ENCODE measurements at regions not wholly inside any gene's neighbourhood (a gene's known extent, or its start where the extent isn't known, plus 50 kb on each side); places are given as distances from the start of the nearest gene placed in this dataset.

DNA sequence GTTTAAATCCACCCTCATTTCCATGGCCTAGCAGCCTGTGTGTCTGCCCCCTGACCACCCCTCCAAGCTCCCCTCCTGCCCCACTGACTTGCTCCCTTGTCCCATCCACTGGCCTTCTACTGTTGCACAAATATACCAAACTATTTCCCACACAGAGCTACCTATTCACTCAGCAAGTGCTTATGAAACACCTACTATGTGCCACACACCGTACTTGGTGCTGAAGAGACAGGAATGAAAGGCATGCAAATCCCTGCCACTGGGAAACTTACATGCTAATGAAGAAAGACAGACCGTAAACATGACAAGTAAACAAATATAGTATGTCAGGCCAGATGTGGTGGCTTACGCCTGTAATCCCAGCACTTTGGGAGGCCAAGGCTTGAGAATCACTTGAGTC lies 49.9 kb upstream of the CAPZB start:
- WGBS = 89% methylated on average over 3 of the region's 3 CpGs
- H3K27me3 ChIP-seq (ENCODE audit: control insufficient read depth in 4 of 4, insufficient read depth in 4 of 4, low read length in 3 of 4) = no peaks in the 10 kb centered on the region
- H3K4me1 ChIP-seq (ENCODE audit: control insufficient read depth in 4 of 4, insufficient read depth in 4 of 4, low read length in 3 of 4) = no peaks in the 10 kb centered on the region
- TF ChIP-seq FOXA1 (IDR thresholded peaks at IDR 0.05) (no peak), ZBTB33 (IDR thresholded peaks at IDR 0.05) (no peak), HNF4G (IDR thresholded peaks at IDR 0.05) (no peak)
- TF ChIP-seq, protein P1, sequence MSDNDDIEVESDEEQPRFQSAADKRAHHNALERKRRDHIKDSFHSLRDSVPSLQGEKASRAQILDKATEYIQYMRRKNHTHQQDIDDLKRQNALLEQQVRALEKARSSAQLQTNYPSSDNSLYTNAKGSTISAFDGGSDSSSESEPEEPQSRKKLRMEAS (IDR thresholded peaks at IDR 0.05) = no peak
- peaks cover 0 to 7% (median 1%) of the 10 kb centered on the region in 4 donors for H3K9me3 ChIP-seq (ENCODE audit: control insufficient read depth in 4 of 4, low read length in 3 of 4)
- DNase-seq (ENCODE audit: low spot score) = no peak
- no peaks in the 10 kb centered on the region for H3K36me3 ChIP-seq (ENCODE audit: control insufficient read depth in 4 of 4, insufficient read depth in 3 of 4, low read depth in 1 of 4, low read length in 3 of 4)
- no peak overlapping the region for H3K27ac ChIP-seq (ENCODE audit: low read depth in 1 of 2, low read length in 2 of 2)
- H3K4me3 ChIP-seq (ENCODE audit: low read depth in 1 of 3, low read length in 3 of 3) = no peak overlapping the region
- no peak overlapping the region for H3K9ac ChIP-seq (ENCODE audit: low read depth in 1 of 2, low read length in 2 of 2)

Data from liver (tissue), 7 donors.